ENCODE measurements at regions not wholly inside any gene's neighbourhood (a gene's known extent, or its start where the extent isn't known, plus 50 kb on each side); places are given as distances from the start of the nearest gene placed in this dataset.

GRCh38 chr7:41573862-41574261 lies 129.0 kb downstream of the INHBA start:
- TF ChIP-seq EP300 (conservative IDR thresholded peaks at IDR 0.05; ENCODE audit: poor library complexity, severe bottlenecking) (no peak), SMC3 (conservative IDR thresholded peaks at IDR 0.05; ENCODE audit: poor library complexity) (no peak), MXI1 (conservative IDR thresholded peaks at IDR 0.05; ENCODE audit: poor library complexity, severe bottlenecking) (no peak), RAD21 (conservative IDR thresholded peaks at IDR 0.05) (no peak), EZH2 (IDR thresholded peaks at IDR 0.05; ENCODE audit: borderline replicate concordance, insufficient read depth, low read length, poor library complexity, severe bottlenecking) (no peak), POLR2AphosphoS5 (IDR thresholded peaks at IDR 0.05) (no peak), CTCF (IDR thresholded peaks at IDR 0.05; ENCODE audit: poor library complexity, severe bottlenecking) (no peak), TAF1 (IDR thresholded peaks at IDR 0.05; ENCODE audit: low read depth) (no peak), REST (IDR thresholded peaks at IDR 0.05; ENCODE audit: borderline replicate concordance) (no peak)
- no peak overlapping the region for H3K4me3 ChIP-seq (ENCODE audit: low read length)
- H3K9ac ChIP-seq (ENCODE audit: low read length): no peak overlapping the region
- H3K4me2 ChIP-seq (ENCODE audit: low read length): no peak overlapping the region
- no peaks in the 10 kb centered on the region for H4K20me1 ChIP-seq (ENCODE audit: insufficient read depth)
- no peak overlapping the region for H2AFZ ChIP-seq (ENCODE audit: low read depth, low read length)
- H3K9me2 ChIP-seq (ENCODE audit: insufficient read depth, low read length): no peaks in the 10 kb centered on the region
- no peak overlapping the region for H3K27ac ChIP-seq (ENCODE audit: low read length)
- H3K27me3 ChIP-seq (ENCODE audit: insufficient read depth, low read depth, low read length): no peaks in the 10 kb centered on the region
- no peaks in the 10 kb centered on the region for H3F3A ChIP-seq (ENCODE audit: insufficient read depth, low read length, poor library complexity, severe bottlenecking)
- no peaks in the 10 kb centered on the region for H3K79me2 ChIP-seq (replicated peaks; ENCODE audit: insufficient read depth, low read length)
- no peaks in the 10 kb centered on the region for H3K36me3 ChIP-seq (ENCODE audit: insufficient read depth, low read length)
- no peaks in the 10 kb centered on the region for H3K9me3 ChIP-seq (ENCODE audit: low read length)

- Histone ChIP-seq H3K4me3 (ENCODE audit: low read length) (no peak overlapping the region), H3K27me3 (ENCODE audit: insufficient read depth, low read depth, low read length) (no peaks in the 10 kb centered on the region), H3K9me3 (ENCODE audit: low read length) (no peaks in the 10 kb centered on the region), H3K9me2 (ENCODE audit: insufficient read depth, low read length) (no peaks in the 10 kb centered on the region), H3K79me2 (replicated peaks; ENCODE audit: insufficient read depth, low read length) (no peaks in the 10 kb centered on the region), H3K4me2 (ENCODE audit: low read length) (no peak overlapping the region), H3K9ac (ENCODE audit: low read length) (no peak overlapping the region), H4K20me1 (ENCODE audit: insufficient read depth) (no peaks in the 10 kb centered on the region), H3K36me3 (ENCODE audit: insufficient read depth, low read length) (no peaks in the 10 kb centered on the region), H3K27ac (ENCODE audit: low read length) (no peak overlapping the region), H3F3A (ENCODE audit: insufficient read depth, low read length, poor library complexity, severe bottlenecking) (no peaks in the 10 kb centered on the region), H2AFZ (ENCODE audit: low read depth, low read length) (no peak overlapping the region)
- no peak for TF ChIP-seq RAD21 (conservative IDR thresholded peaks at IDR 0.05)
- no peak for TF ChIP-seq EP300 (conservative IDR thresholded peaks at IDR 0.05; ENCODE audit: poor library complexity, severe bottlenecking)
Measured at GRCh38 chr7:41573443-41573842, 129.4 kb downstream of the INHBA start.

GRCh38 chr7:41573015-41573414 lies 129.9 kb downstream of the INHBA start:
- H3K9ac ChIP-seq (ENCODE audit: low read length): no peak overlapping the region
- no peaks in the 10 kb centered on the region for H3K9me3 ChIP-seq (ENCODE audit: low read length)
- no peak for TF ChIP-seq TAF1 (IDR thresholded peaks at IDR 0.05; ENCODE audit: low read depth)
- no peak for TF ChIP-seq REST (IDR thresholded peaks at IDR 0.05; ENCODE audit: borderline replicate concordance)
- TF ChIP-seq EP300 (conservative IDR thresholded peaks at IDR 0.05; ENCODE audit: poor library complexity, severe bottlenecking): no peak
- no peak for TF ChIP-seq MXI1 (conservative IDR thresholded peaks at IDR 0.05; ENCODE audit: poor library complexity, severe bottlenecking)
- TF ChIP-seq EZH2 (IDR thresholded peaks at IDR 0.05; ENCODE audit: borderline replicate concordance, insufficient read depth, low read length, poor library complexity, severe bottlenecking): no peak
- TF ChIP-seq SMC3 (conservative IDR thresholded peaks at IDR 0.05; ENCODE audit: poor library complexity): no peak
- no peak for TF ChIP-seq POLR2AphosphoS5 (IDR thresholded peaks at IDR 0.05)
- TF ChIP-seq RAD21 (conservative IDR thresholded peaks at IDR 0.05): no peak
- TF ChIP-seq CTCF (IDR thresholded peaks at IDR 0.05; ENCODE audit: poor library complexity, severe bottlenecking): no peak
- H3K9me2 ChIP-seq (ENCODE audit: insufficient read depth, low read length): no peaks in the 10 kb centered on the region
- no peaks in the 10 kb centered on the region for H4K20me1 ChIP-seq (ENCODE audit: insufficient read depth)
- H3K27me3 ChIP-seq (ENCODE audit: insufficient read depth, low read depth, low read length): no peaks in the 10 kb centered on the region
- H3K79me2 ChIP-seq (replicated peaks; ENCODE audit: insufficient read depth, low read length): no peaks in the 10 kb centered on the region
- H3K36me3 ChIP-seq (ENCODE audit: insufficient read depth, low read length): no peaks in the 10 kb centered on the region
- no peaks in the 10 kb centered on the region for H3F3A ChIP-seq (ENCODE audit: insufficient read depth, low read length, poor library complexity, severe bottlenecking)
- no peak overlapping the region for H2AFZ ChIP-seq (ENCODE audit: low read depth, low read length)
- no peak overlapping the region for H3K4me3 ChIP-seq (ENCODE audit: low read length)
- H3K4me2 ChIP-seq (ENCODE audit: low read length): no peak overlapping the region
- no peak overlapping the region for H3K27ac ChIP-seq (ENCODE audit: low read length)

All from neural cell (in vitro differentiated cells).